Keratinocyte (primary cell): ENCODE measurements at regions not wholly inside any gene's neighbourhood (a gene's known extent, or its start where the extent isn't known, plus 50 kb on each side); places are given as distances from the start of the nearest gene placed in this dataset.

ENCODE experiments used
- DNase-seq: peaks from one replicate; pipeline ENCODE4 v3.0.0-alpha.2; 2011; ENCODE audit warnings: low read depth, missing footprints, low spot score
- FAIRE-seq: peaks from 2 replicates; lab custom pipeline; 2011; peaks lifted over from hg19 to GRCh38; lab: Jason Lieb, UNC
- H2AFZ ChIP-seq: 2 replicates; pipeline ENCODE4 v1.6.0; 2012; ENCODE audit warnings: low read length, control low read depth, inconsistent platforms; ENCODE audit not compliant: control insufficient read depth
- H3K27ac ChIP-seq: 2 replicates; pipeline ENCODE4 v1.5.1; 2011; ENCODE audit warnings: low read length; ENCODE audit not compliant: control insufficient read depth, insufficient read depth
- H3K27me3 ChIP-seq: 3 replicates; pipeline ENCODE4 v1.6.0; 2011; ENCODE audit warnings: low read length; ENCODE audit not compliant: control insufficient read depth, insufficient read depth; ENCODE audit errors: extremely low read depth
- H3K36me3 ChIP-seq, 2 experiments: 2 replicates in 1 of 2; 3 replicates in 1 of 2; pipeline ENCODE4 v1.5.1; 2011; ENCODE audit warnings: low read length in 2 of 2, mild to moderate bottlenecking in 1 of 2; ENCODE audit not compliant: control insufficient read depth in 2 of 2, insufficient read depth in 2 of 2; ENCODE audit errors: extremely low read depth in 1 of 2
- H3K4me1 ChIP-seq: 3 replicates; pipeline ENCODE4 v1.5.1; 2011; ENCODE audit warnings: low read length; ENCODE audit not compliant: control insufficient read depth, insufficient read depth; ENCODE audit errors: extremely low read depth
- H3K4me2 ChIP-seq: 3 replicates; pipeline ENCODE4 v1.6.0; 2011; ENCODE audit warnings: low read depth, low read length; ENCODE audit not compliant: control insufficient read depth, insufficient read depth; ENCODE audit errors: extremely low read depth
- H3K4me3 ChIP-seq, 3 experiments: fragments of 200-600 bp in 1 of 3; sonication (generic) in 1 of 3; 2 replicates in 2 of 3; 3 replicates in 1 of 3; pipeline ENCODE4 v1.5.1; 2011 to 2016; ENCODE audit warnings: low read length in 3 of 3, mild to moderate bottlenecking in 3 of 3, control low read depth in 2 of 3, inconsistent platforms in 1 of 3, low read depth in 1 of 3, mixed read lengths in 1 of 3, mixed run types in 1 of 3, moderate library complexity in 1 of 3; ENCODE audit not compliant: control insufficient read depth in 2 of 3, insufficient read depth in 2 of 3; ENCODE audit errors: extremely low read depth in 1 of 3
- H3K79me2 ChIP-seq: 2 replicates; pipeline ENCODE4 v1.6.0; 2012; ENCODE audit warnings: low read length; ENCODE audit not compliant: control insufficient read depth, insufficient read depth
- H3K9ac ChIP-seq: 3 replicates; pipeline ENCODE4 v1.6.0; 2011; ENCODE audit warnings: low read length; ENCODE audit not compliant: control insufficient read depth, insufficient read depth; ENCODE audit errors: extremely low read depth
- H3K9me1 ChIP-seq: 3 replicates; pipeline ENCODE4 v1.6.0; 2011; ENCODE audit warnings: low read length; ENCODE audit not compliant: control insufficient read depth, insufficient read depth; ENCODE audit errors: extremely low read depth
- H3K9me3 ChIP-seq: 2 replicates; pipeline ENCODE4 v1.5.1; 2012; ENCODE audit warnings: low read depth, low read length; ENCODE audit not compliant: control insufficient read depth
- H4K20me1 ChIP-seq: 3 replicates; pipeline ENCODE4 v1.6.0; 2011; ENCODE audit warnings: low read length; ENCODE audit not compliant: control insufficient read depth, insufficient read depth; ENCODE audit errors: extremely low read depth
- EZH2 ChIP-seq: IDR thresholded peaks from one replicate; pipeline ENCODE4 v1.6.1; 2012; ENCODE audit warnings: inconsistent platforms, mild to moderate bottlenecking, low read length, moderate library complexity
- dilution Hi-C: fragments of 300-500 bp; cut with MboI; formaldehyde crosslinking; loops from one replicate; pipeline ENCODE4 v1.7.0; 2020; ENCODE audit warnings: low sequenced_read_pairs; ENCODE audit not compliant: extremely low pct_ligation_motif_present
- TF ChIP-seq, protein P1 (sequence below), 3 experiments: IDR thresholded peaks in 1 of 3; conservative IDR thresholded peaks in 1 of 3; optimal IDR thresholded peaks in 1 of 3; 2 replicates in 2 of 3; 3 replicates in 1 of 3; pipeline versions ENCODE3 to v1.5.1; 2011; ENCODE audit warnings: low read length in 3 of 3, mild to moderate bottlenecking in 3 of 3, moderate library complexity in 2 of 3, control low read depth in 1 of 3, inconsistent platforms in 1 of 3; ENCODE audit not compliant: insufficient read depth in 2 of 3; ENCODE audit errors: extremely low read depth in 1 of 3

DNA sequence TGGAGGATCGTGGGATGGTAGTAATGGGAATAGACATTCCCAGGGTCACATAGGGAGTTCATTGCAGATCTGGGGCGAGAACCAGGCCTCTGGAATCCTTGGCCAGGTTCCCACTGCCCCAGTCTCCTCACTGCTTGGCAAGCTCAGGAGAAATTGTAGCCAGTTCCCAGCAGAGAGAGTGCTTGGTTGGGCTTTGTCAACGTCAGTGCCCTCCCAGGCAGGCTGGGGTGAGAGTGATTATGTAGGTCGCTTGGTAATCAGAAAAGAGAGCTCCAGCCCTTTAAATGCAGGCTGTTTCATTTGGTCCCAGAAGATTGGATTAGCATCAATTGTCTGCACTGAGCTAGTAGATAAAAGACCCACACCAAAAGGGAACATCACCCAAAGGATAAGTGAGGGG is 51.8 kb upstream of the GALNT10 start:
- dilution Hi-C loops = no loop called here
- no peak for FAIRE-seq
- Histone ChIP-seq H3K9ac (no peak overlapping the region), H3K36me3 (no peaks in the 10 kb centered on the region), H3K27ac (no peak overlapping the region), H3K4me3 (no peak overlapping the region), H3K9me3 (no peaks in the 10 kb centered on the region), H3K79me2 (no peaks in the 10 kb centered on the region), H3K9me1 (no peaks in the 10 kb centered on the region), H3K4me2 (no peak overlapping the region), H3K27me3 (peaks cover 4% of the 10 kb centered on the region), H4K20me1 (no peaks in the 10 kb centered on the region), H3K4me1 (no peaks in the 10 kb centered on the region), H2AFZ (no peak overlapping the region)
- DNase-seq = no peak
- TF ChIP-seq, protein P1, sequence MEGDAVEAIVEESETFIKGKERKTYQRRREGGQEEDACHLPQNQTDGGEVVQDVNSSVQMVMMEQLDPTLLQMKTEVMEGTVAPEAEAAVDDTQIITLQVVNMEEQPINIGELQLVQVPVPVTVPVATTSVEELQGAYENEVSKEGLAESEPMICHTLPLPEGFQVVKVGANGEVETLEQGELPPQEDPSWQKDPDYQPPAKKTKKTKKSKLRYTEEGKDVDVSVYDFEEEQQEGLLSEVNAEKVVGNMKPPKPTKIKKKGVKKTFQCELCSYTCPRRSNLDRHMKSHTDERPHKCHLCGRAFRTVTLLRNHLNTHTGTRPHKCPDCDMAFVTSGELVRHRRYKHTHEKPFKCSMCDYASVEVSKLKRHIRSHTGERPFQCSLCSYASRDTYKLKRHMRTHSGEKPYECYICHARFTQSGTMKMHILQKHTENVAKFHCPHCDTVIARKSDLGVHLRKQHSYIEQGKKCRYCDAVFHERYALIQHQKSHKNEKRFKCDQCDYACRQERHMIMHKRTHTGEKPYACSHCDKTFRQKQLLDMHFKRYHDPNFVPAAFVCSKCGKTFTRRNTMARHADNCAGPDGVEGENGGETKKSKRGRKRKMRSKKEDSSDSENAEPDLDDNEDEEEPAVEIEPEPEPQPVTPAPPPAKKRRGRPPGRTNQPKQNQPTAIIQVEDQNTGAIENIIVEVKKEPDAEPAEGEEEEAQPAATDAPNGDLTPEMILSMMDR (optimal IDR thresholded peaks at IDR 0.05 in 1 of 3, IDR thresholded peaks at IDR 0.05 in 1 of 3, conservative IDR thresholded peaks at IDR 0.05 in 1 of 3; ENCODE audit: extremely low read depth in 1 of 3, insufficient read depth in 2 of 3, low read length in 3 of 3) = no peak
- TF ChIP-seq EZH2 = no peak

DNA sequence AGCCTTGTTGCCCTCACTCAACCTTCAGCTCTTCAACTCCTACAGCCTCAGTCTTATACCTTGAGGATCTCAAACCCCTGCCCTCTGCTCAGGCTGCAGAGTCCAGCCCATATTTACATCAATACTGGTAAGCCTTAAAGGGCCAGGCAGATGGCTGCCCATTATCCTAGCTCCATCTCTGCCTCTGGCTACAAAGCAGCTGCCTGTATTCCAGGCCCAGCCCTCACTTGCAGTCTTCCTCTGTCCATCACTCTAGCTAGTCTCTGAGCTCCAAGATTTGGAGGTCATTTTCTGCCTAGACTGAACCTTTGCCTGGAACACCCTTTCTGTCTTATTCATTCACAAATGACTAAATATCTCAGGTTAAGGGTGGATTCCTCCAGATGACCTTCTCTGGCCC is 50.2 kb upstream of the GALNT10 start:
- Histone ChIP-seq H2AFZ (no peak overlapping the region), H4K20me1 (no peaks in the 10 kb centered on the region), H3K27ac (no peak overlapping the region), H3K4me1 (no peaks in the 10 kb centered on the region), H3K9ac (no peak overlapping the region), H3K4me2 (no peak overlapping the region), H3K4me3 (no peak overlapping the region), H3K36me3 (no peaks in the 10 kb centered on the region), H3K79me2 (no peaks in the 10 kb centered on the region), H3K27me3 (no peaks in the 10 kb centered on the region), H3K9me1 (no peaks in the 10 kb centered on the region), H3K9me3 (no peaks in the 10 kb centered on the region)
- FAIRE-seq = no peak
- DNase-seq = no peak
- dilution Hi-C loops = no loop called here
- TF ChIP-seq EZH2 = no peak
- TF ChIP-seq, protein P1 (optimal IDR thresholded peaks at IDR 0.05 in 1 of 3, IDR thresholded peaks at IDR 0.05 in 1 of 3, conservative IDR thresholded peaks at IDR 0.05 in 1 of 3; ENCODE audit: extremely low read depth in 1 of 3, insufficient read depth in 2 of 3, low read length in 3 of 3) = no peak
